GM19035 (cell line): ENCODE measurements at regions not wholly inside any gene's neighbourhood (a gene's known extent, or its start where the extent isn't known, plus 50 kb on each side); places are given as distances from the start of the nearest gene placed in this dataset.

Experiments used
- ATAC-seq: cut with Tn5 transposase; IDR thresholded peaks from one replicate; pipeline ENCODE4 v1.9.1; 2021; ENCODE audit not compliant: unreplicated experiment

- no peak for ATAC-seq
Observed at GRCh38 chr5:167644619-167645018, 646.8 kb upstream of the WWC1 start.

- no peak for ATAC-seq
Observed at GRCh38 chr5:167649471-167649870, 642.0 kb upstream of the WWC1 start.

GRCh38 chr5:167652690-167653089 lies 638.8 kb upstream of the WWC1 start:
- ATAC-seq = no peak

- no peak for ATAC-seq
Observed at GRCh38 chr5:167653645-167654106, 637.8 kb upstream of the WWC1 start.

- ATAC-seq = no peak
Observed at GRCh38 chr5:167657016-167657415, 634.4 kb upstream of the WWC1 start.

GRCh38 chr5:167658889-167659288 lies 632.6 kb upstream of the WWC1 start:
- ATAC-seq = no peak

GRCh38 chr5:167661605-167662004 lies 629.8 kb upstream of the WWC1 start:
- no peak for ATAC-seq

- no peak for ATAC-seq
Observed at GRCh38 chr5:167664222-167664804, 627.1 kb upstream of the WWC1 start.

- no peak for ATAC-seq
Observed at GRCh38 chr5:167665841-167666375, 625.5 kb upstream of the WWC1 start.

GRCh38 chr5:167671176-167671575 lies 620.3 kb upstream of the WWC1 start:
- no peak for ATAC-seq

GRCh38 chr5:167673942-167674341 lies 617.5 kb upstream of the WWC1 start:
- no peak for ATAC-seq

GRCh38 chr5:167678481-167678880 lies 613.0 kb upstream of the WWC1 start:
- no peak for ATAC-seq

- no peak for ATAC-seq
Observed at GRCh38 chr5:167684251-167684650, 607.2 kb upstream of the WWC1 start.

GRCh38 chr5:167688341-167689130 lies 602.9 kb upstream of the WWC1 start:
- ATAC-seq = no peak

- no peak for ATAC-seq
Observed at GRCh38 chr5:167694325-167695147, 596.9 kb upstream of the WWC1 start.

- no peak for ATAC-seq
Observed at GRCh38 chr5:167696558-167697314, 594.7 kb upstream of the WWC1 start.

GRCh38 chr5:167699432-167699831 lies 592.0 kb upstream of the WWC1 start:
- no peak for ATAC-seq

GRCh38 chr5:167701051-167701450 lies 590.4 kb upstream of the WWC1 start:
- no peak for ATAC-seq

- ATAC-seq = no peak
Observed at GRCh38 chr5:167702014-167702413, 589.4 kb upstream of the WWC1 start.

GRCh38 chr5:167708449-167708848 lies 583.0 kb upstream of the WWC1 start:
- ATAC-seq = no peak

- ATAC-seq = no peak
Observed at GRCh38 chr5:167709625-167710024, 581.8 kb upstream of the WWC1 start.
